DND-41 (cell line): ENCODE measurements at regions not wholly inside any gene's neighbourhood (a gene's known extent, or its start where the extent isn't known, plus 50 kb on each side); places are given as distances from the start of the nearest gene placed in this dataset.
"Not testable (repeated sequence)": the region's sequence is repeated elsewhere in the genome, so short reads cannot be mapped to it uniquely, and the experiment has no call there.

ENCODE experiments used
- EZH2 ChIP-seq: IDR thresholded peaks from 3 replicates; pipeline ENCODE4 v1.6.1; 2012; ENCODE audit warnings: borderline replicate concordance, low read depth, mild to moderate bottlenecking, moderate library complexity, low read length, inconsistent platforms; ENCODE audit not compliant: severe bottlenecking
- TF ChIP-seq, protein P1 (sequence below): IDR thresholded peaks from 2 replicates; pipeline ENCODE4 v1.5.1; 2012; ENCODE audit warnings: borderline replicate concordance, low read length, moderate library complexity, mild to moderate bottlenecking; ENCODE audit not compliant: poor library complexity, severe bottlenecking; ENCODE audit errors: extremely low read depth

DNA sequence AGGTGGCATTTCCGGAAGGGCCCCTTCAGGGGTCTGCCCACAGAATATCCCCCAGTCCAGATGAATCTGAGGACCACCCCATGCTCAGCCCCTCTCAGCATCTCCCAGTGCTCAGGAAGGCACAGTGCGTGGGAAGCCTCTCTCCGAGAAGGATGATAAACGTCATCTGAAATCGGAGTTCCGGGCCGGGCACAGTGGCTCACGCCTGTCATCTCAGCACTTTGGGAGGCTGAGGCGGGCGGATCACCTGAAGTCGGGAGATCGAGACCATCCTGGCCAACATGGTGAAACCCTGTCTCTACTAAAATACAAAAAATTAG lies 74.5 kb upstream of the PPP1R26 start:
- TF ChIP-seq, protein P1, sequence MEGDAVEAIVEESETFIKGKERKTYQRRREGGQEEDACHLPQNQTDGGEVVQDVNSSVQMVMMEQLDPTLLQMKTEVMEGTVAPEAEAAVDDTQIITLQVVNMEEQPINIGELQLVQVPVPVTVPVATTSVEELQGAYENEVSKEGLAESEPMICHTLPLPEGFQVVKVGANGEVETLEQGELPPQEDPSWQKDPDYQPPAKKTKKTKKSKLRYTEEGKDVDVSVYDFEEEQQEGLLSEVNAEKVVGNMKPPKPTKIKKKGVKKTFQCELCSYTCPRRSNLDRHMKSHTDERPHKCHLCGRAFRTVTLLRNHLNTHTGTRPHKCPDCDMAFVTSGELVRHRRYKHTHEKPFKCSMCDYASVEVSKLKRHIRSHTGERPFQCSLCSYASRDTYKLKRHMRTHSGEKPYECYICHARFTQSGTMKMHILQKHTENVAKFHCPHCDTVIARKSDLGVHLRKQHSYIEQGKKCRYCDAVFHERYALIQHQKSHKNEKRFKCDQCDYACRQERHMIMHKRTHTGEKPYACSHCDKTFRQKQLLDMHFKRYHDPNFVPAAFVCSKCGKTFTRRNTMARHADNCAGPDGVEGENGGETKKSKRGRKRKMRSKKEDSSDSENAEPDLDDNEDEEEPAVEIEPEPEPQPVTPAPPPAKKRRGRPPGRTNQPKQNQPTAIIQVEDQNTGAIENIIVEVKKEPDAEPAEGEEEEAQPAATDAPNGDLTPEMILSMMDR, result not testable (repeated sequence)
- not testable (repeated sequence) for TF ChIP-seq EZH2
